Keratinocyte (primary cell): ENCODE measurements at regions not wholly inside any gene's neighbourhood (a gene's known extent, or its start where the extent isn't known, plus 50 kb on each side); places are given as distances from the start of the nearest gene placed in this dataset.
"Not testable (repeated sequence)": the region's sequence is repeated elsewhere in the genome, so short reads cannot be mapped to it uniquely, and the experiment has no call there.

Experiments
- DNase-seq: peaks from one replicate; pipeline ENCODE4 v3.0.0-alpha.2; 2011; ENCODE audit warnings: low read depth, missing footprints, low spot score
- FAIRE-seq: peaks from 2 replicates; lab custom pipeline; 2011; peaks lifted over from hg19 to GRCh38; lab: Jason Lieb, UNC
- H2AFZ ChIP-seq: 2 replicates; pipeline ENCODE4 v1.6.0; 2012; ENCODE audit warnings: low read length, control low read depth, inconsistent platforms; ENCODE audit not compliant: control insufficient read depth
- H3K27ac ChIP-seq: 2 replicates; pipeline ENCODE4 v1.5.1; 2011; ENCODE audit warnings: low read length; ENCODE audit not compliant: control insufficient read depth, insufficient read depth
- H3K27me3 ChIP-seq: 3 replicates; pipeline ENCODE4 v1.6.0; 2011; ENCODE audit warnings: low read length; ENCODE audit not compliant: control insufficient read depth, insufficient read depth; ENCODE audit errors: extremely low read depth
- H3K36me3 ChIP-seq, 2 experiments: 2 replicates in 1 of 2; 3 replicates in 1 of 2; pipeline ENCODE4 v1.5.1; 2011; ENCODE audit warnings: low read length in 2 of 2, mild to moderate bottlenecking in 1 of 2; ENCODE audit not compliant: control insufficient read depth in 2 of 2, insufficient read depth in 2 of 2; ENCODE audit errors: extremely low read depth in 1 of 2
- H3K4me1 ChIP-seq: 3 replicates; pipeline ENCODE4 v1.5.1; 2011; ENCODE audit warnings: low read length; ENCODE audit not compliant: control insufficient read depth, insufficient read depth; ENCODE audit errors: extremely low read depth
- H3K4me2 ChIP-seq: 3 replicates; pipeline ENCODE4 v1.6.0; 2011; ENCODE audit warnings: low read depth, low read length; ENCODE audit not compliant: control insufficient read depth, insufficient read depth; ENCODE audit errors: extremely low read depth
- H3K4me3 ChIP-seq, 3 experiments: fragments of 200-600 bp in 1 of 3; sonication (generic) in 1 of 3; 2 replicates in 2 of 3; 3 replicates in 1 of 3; pipeline ENCODE4 v1.5.1; 2011 to 2016; ENCODE audit warnings: low read length in 3 of 3, mild to moderate bottlenecking in 3 of 3, control low read depth in 2 of 3, inconsistent platforms in 1 of 3, low read depth in 1 of 3, mixed read lengths in 1 of 3, mixed run types in 1 of 3, moderate library complexity in 1 of 3; ENCODE audit not compliant: control insufficient read depth in 2 of 3, insufficient read depth in 2 of 3; ENCODE audit errors: extremely low read depth in 1 of 3
- H3K79me2 ChIP-seq: 2 replicates; pipeline ENCODE4 v1.6.0; 2012; ENCODE audit warnings: low read length; ENCODE audit not compliant: control insufficient read depth, insufficient read depth
- H3K9ac ChIP-seq: 3 replicates; pipeline ENCODE4 v1.6.0; 2011; ENCODE audit warnings: low read length; ENCODE audit not compliant: control insufficient read depth, insufficient read depth; ENCODE audit errors: extremely low read depth
- H3K9me1 ChIP-seq: 3 replicates; pipeline ENCODE4 v1.6.0; 2011; ENCODE audit warnings: low read length; ENCODE audit not compliant: control insufficient read depth, insufficient read depth; ENCODE audit errors: extremely low read depth
- H3K9me3 ChIP-seq: 2 replicates; pipeline ENCODE4 v1.5.1; 2012; ENCODE audit warnings: low read depth, low read length; ENCODE audit not compliant: control insufficient read depth
- H4K20me1 ChIP-seq: 3 replicates; pipeline ENCODE4 v1.6.0; 2011; ENCODE audit warnings: low read length; ENCODE audit not compliant: control insufficient read depth, insufficient read depth; ENCODE audit errors: extremely low read depth
- CTCF ChIP-seq, 3 experiments: IDR thresholded peaks in 1 of 3; conservative IDR thresholded peaks in 1 of 3; optimal IDR thresholded peaks in 1 of 3; 2 replicates in 2 of 3; 3 replicates in 1 of 3; pipeline versions ENCODE3 to v1.5.1; 2011; ENCODE audit warnings: low read length in 3 of 3, mild to moderate bottlenecking in 3 of 3, moderate library complexity in 2 of 3, control low read depth in 1 of 3, inconsistent platforms in 1 of 3; ENCODE audit not compliant: insufficient read depth in 2 of 3; ENCODE audit errors: extremely low read depth in 1 of 3
- EZH2 ChIP-seq: IDR thresholded peaks from one replicate; pipeline ENCODE4 v1.6.1; 2012; ENCODE audit warnings: inconsistent platforms, mild to moderate bottlenecking, low read length, moderate library complexity
- dilution Hi-C: fragments of 300-500 bp; cut with MboI; formaldehyde crosslinking; loops from one replicate; pipeline ENCODE4 v1.7.0; 2020; ENCODE audit warnings: low sequenced_read_pairs; ENCODE audit not compliant: extremely low pct_ligation_motif_present

GRCh38 chr6:102759415-102759814 is 1365.9 kb downstream of the GRIK2 start:
- dilution Hi-C loops, result no loop called here
- no peaks in the 10 kb centered on the region for H3K36me3 ChIP-seq
- H3K9me1 ChIP-seq, result no peaks in the 10 kb centered on the region
- H3K27me3 ChIP-seq, result no peaks in the 10 kb centered on the region
- FAIRE-seq (no peak), DNase-seq (no peak)
- no peaks in the 10 kb centered on the region for H3K79me2 ChIP-seq
- H3K9me3 ChIP-seq, result no peaks in the 10 kb centered on the region
- H3K4me2 ChIP-seq, result no peak overlapping the region
- no peak for TF ChIP-seq EZH2
- no peak for TF ChIP-seq CTCF (optimal IDR thresholded peaks at IDR 0.05 in 1 of 3, IDR thresholded peaks at IDR 0.05 in 1 of 3, conservative IDR thresholded peaks at IDR 0.05 in 1 of 3; ENCODE audit: extremely low read depth in 1 of 3, insufficient read depth in 2 of 3, low read length in 3 of 3)
- no peaks in the 10 kb centered on the region for H4K20me1 ChIP-seq
- H2AFZ ChIP-seq, result no peak overlapping the region
- no peaks in the 10 kb centered on the region for H3K4me1 ChIP-seq
- no peak overlapping the region for H3K4me3 ChIP-seq
- no peak overlapping the region for H3K27ac ChIP-seq
- no peak overlapping the region for H3K9ac ChIP-seq

- FAIRE-seq, dilution Hi-C loops, DNase-seq: not testable (repeated sequence)
Measured at GRCh38 chr6:102758536-102758935, 1365.0 kb downstream of the GRIK2 start.

GRCh38 chr6:102749210-102749971 is 1355.9 kb downstream of the GRIK2 start:
- dilution Hi-C loops, result no loop called here
- Histone ChIP-seq H3K36me3 (no peaks in the 10 kb centered on the region), H3K9ac (no peak overlapping the region), H3K27ac (no peak overlapping the region), H3K4me2 (no peak overlapping the region), H3K9me3 (no peaks in the 10 kb centered on the region), H3K4me3 (no peak overlapping the region), H3K9me1 (no peaks in the 10 kb centered on the region), H3K79me2 (no peaks in the 10 kb centered on the region), H3K4me1 (no peaks in the 10 kb centered on the region), H2AFZ (no peak overlapping the region), H3K27me3 (no peaks in the 10 kb centered on the region), H4K20me1 (no peaks in the 10 kb centered on the region)
- no peak for FAIRE-seq
- DNase-seq, result no peak
- no peak for TF ChIP-seq CTCF (optimal IDR thresholded peaks at IDR 0.05 in 1 of 3, IDR thresholded peaks at IDR 0.05 in 1 of 3, conservative IDR thresholded peaks at IDR 0.05 in 1 of 3; ENCODE audit: extremely low read depth in 1 of 3, insufficient read depth in 2 of 3, low read length in 3 of 3)
- TF ChIP-seq EZH2, result no peak

More at GRCh38 chr6:102758536-102758935, 1365.0 kb downstream of the GRIK2 start:
- not testable (repeated sequence) for H3K4me2 ChIP-seq, H3K9me1 ChIP-seq, H3K79me2 ChIP-seq, H3K4me1 ChIP-seq, H3K36me3 ChIP-seq, H2AFZ ChIP-seq, H3K9ac ChIP-seq, H4K20me1 ChIP-seq, H3K4me3 ChIP-seq, H3K27ac ChIP-seq, H3K9me3 ChIP-seq, H3K27me3 ChIP-seq
